H1 (cell line): ENCODE measurements at regions not wholly inside any gene's neighbourhood (a gene's known extent, or its start where the extent isn't known, plus 50 kb on each side); places are given as distances from the start of the nearest gene placed in this dataset.

Source experiments
- CTCF ChIA-PET: fragments of 300-600 bp; sonication (Branson Sonifier 250); formaldehyde crosslinking; loops from one replicate; lab custom pipeline; 2021; ENCODE audit not compliant: partially characterized antibody; lab: Charles Lee
- POLR2A ChIA-PET: fragments of 300-600 bp; sonication (Branson Sonifier 250); formaldehyde crosslinking; loops from one replicate; lab custom pipeline; 2021; ENCODE audit warnings: inconsistent platforms; ENCODE audit not compliant: partially characterized antibody; lab: Charles Lee
- DNase-seq, 2 experiments: peaks; one replicate each; pipeline versions ENCODE4 v3.0.0 to v3.0.0-alpha.2; 2010 to 2022; ENCODE audit warnings: low spot score in 2 of 2, low read depth in 1 of 2, mixed read lengths in 1 of 2
- FAIRE-seq: peaks from 2 replicates; lab custom pipeline; 2011; peaks lifted over from hg19 to GRCh38; lab: Jason Lieb, UNC
- H2AFZ ChIP-seq: 2 replicates; pipeline ENCODE4 v1.8.1; 2012; ENCODE audit warnings: low read length, inconsistent platforms
- H2AK5ac ChIP-seq: 2 replicates; pipeline ENCODE4 v1.6.1; 2013; ENCODE audit warnings: low read depth, low read length
- H2BK120ac ChIP-seq: replicated peaks from 2 replicates; pipeline ENCODE3; 2013; ENCODE audit warnings: low read depth, low read length, inconsistent platforms
- H2BK12ac ChIP-seq: 2 replicates; pipeline ENCODE4 v1.6.1; 2013; ENCODE audit warnings: low read depth, low read length
- H2BK15ac ChIP-seq: 2 replicates; pipeline ENCODE4 v1.6.1; 2013; ENCODE audit warnings: low read length
- H2BK20ac ChIP-seq: 2 replicates; pipeline ENCODE4 v1.6.1; 2013; ENCODE audit warnings: low read length
- H2BK5ac ChIP-seq: 2 replicates; pipeline ENCODE4 v1.6.1; 2013; ENCODE audit warnings: low read depth, low read length
- H3K14ac ChIP-seq: 2 replicates; pipeline ENCODE4 v1.6.1; 2013; ENCODE audit warnings: inconsistent platforms; ENCODE audit not compliant: insufficient read length
- H3K18ac ChIP-seq: 2 replicates; pipeline ENCODE4 v1.6.1; 2013; ENCODE audit warnings: low read length; ENCODE audit errors: extremely low read depth
- H3K23ac ChIP-seq: 2 replicates; pipeline ENCODE4 v1.6.1; 2013; ENCODE audit warnings: inconsistent platforms; ENCODE audit not compliant: insufficient read length
- H3K23me2 ChIP-seq: 2 replicates; pipeline ENCODE4 v1.6.1; 2013; ENCODE audit warnings: low read depth, low read length
- H3K27ac ChIP-seq: 2 replicates; pipeline ENCODE4 v1.6.1; 2011; ENCODE audit warnings: low read depth, low read length, inconsistent platforms
- H3K27me3 ChIP-seq, 4 experiments: replicated peaks in 1 of 4; 1 replicate in 1 of 4; 2 replicates in 3 of 4; pipeline versions ENCODE4 v1.6.1 to v1.8.1; 2011 to 2013; ENCODE audit warnings: low read length in 3 of 4, mild to moderate bottlenecking in 3 of 4, inconsistent platforms in 2 of 4, mixed read lengths in 2 of 4, moderate library complexity in 1 of 4; ENCODE audit not compliant: control insufficient read depth in 3 of 4, insufficient read depth in 3 of 4; ENCODE audit errors: extremely low read depth in 1 of 4
- H3K36me3 ChIP-seq, 4 experiments: 2 replicates each; pipeline versions ENCODE4 v1.6.1 to v1.8.1; 2011 to 2013; ENCODE audit warnings: mild to moderate bottlenecking in 4 of 4, low read length in 3 of 4, moderate library complexity in 2 of 4, control low read depth in 1 of 4, inconsistent platforms in 1 of 4; ENCODE audit not compliant: insufficient read depth in 4 of 4, control insufficient read depth in 2 of 4
- H3K4ac ChIP-seq: replicated peaks from 2 replicates; pipeline ENCODE3; 2013; ENCODE audit warnings: low read length, low read depth, mixed read lengths, inconsistent platforms; ENCODE audit not compliant: insufficient read length
- H3K4me1 ChIP-seq, 4 experiments: replicated peaks in 1 of 4; 1 replicate in 1 of 4; 2 replicates in 3 of 4; pipeline versions ENCODE4 v1.6.1 to v1.8.1; 2011 to 2013; ENCODE audit warnings: low read length in 3 of 4, inconsistent platforms in 2 of 4, mixed read lengths in 1 of 4; ENCODE audit not compliant: insufficient read depth in 4 of 4, control insufficient read depth in 3 of 4
- H3K4me2 ChIP-seq, 2 experiments: 2 replicates each; pipeline versions ENCODE4 v1.6.1 to v1.8.1; 2011 to 2013; ENCODE audit warnings: low read depth in 2 of 2, low read length in 2 of 2, control low read depth in 1 of 2, inconsistent platforms in 1 of 2, mild to moderate bottlenecking in 1 of 2; ENCODE audit not compliant: insufficient read depth in 1 of 2
- H3K4me3 ChIP-seq, 4 experiments: fragments of 200-600, 300-600 bp in 1 of 4; sonication (generic), shearing (Covaris generic), sonication (Bioruptor Twin) in 1 of 4; 2 replicates each; pipeline versions ENCODE4 v1.5.1 to v1.8.1; 2011 to 2016; ENCODE audit warnings: low read length in 4 of 4, low read depth in 3 of 4, control low read depth in 2 of 4, inconsistent platforms in 2 of 4, mild to moderate bottlenecking in 2 of 4, mixed read lengths in 1 of 4, moderate library complexity in 1 of 4; ENCODE audit not compliant: insufficient read depth in 2 of 4; ENCODE audit errors: extremely low read depth in 1 of 4
- H3K56ac ChIP-seq: replicated peaks from 2 replicates; pipeline ENCODE3; 2013; ENCODE audit warnings: low read depth, mild to moderate bottlenecking, mixed read lengths, low read length, inconsistent platforms; ENCODE audit not compliant: insufficient read length
- H3K79me1 ChIP-seq: 2 replicates; pipeline ENCODE4 v1.6.1; 2013; ENCODE audit warnings: low read depth, low read length, control low read depth
- H3K79me2 ChIP-seq, 2 experiments: 2 replicates each; pipeline versions ENCODE4 v1.6.1 to v1.8.1; 2012 to 2013; ENCODE audit warnings: low read length in 2 of 2, mild to moderate bottlenecking in 2 of 2, inconsistent platforms in 1 of 2; ENCODE audit not compliant: insufficient read depth in 2 of 2, control insufficient read depth in 1 of 2
- H3K9ac ChIP-seq, 4 experiments: replicated peaks in 1 of 4; 1 replicate in 1 of 4; 2 replicates in 3 of 4; pipeline versions ENCODE4 v1.6.1 to v1.8.1; 2011 to 2013; ENCODE audit warnings: low read depth in 3 of 4, low read length in 3 of 4, control low read depth in 2 of 4, mild to moderate bottlenecking in 2 of 4, moderate library complexity in 2 of 4, inconsistent platforms in 1 of 4; ENCODE audit errors: extremely low read depth in 1 of 4
- H3K9me3 ChIP-seq, 2 experiments: 2 replicates each; pipeline versions ENCODE4 v1.6.1 to v1.8.1; 2012 to 2013; ENCODE audit warnings: mild to moderate bottlenecking in 2 of 2, moderate library complexity in 2 of 2, control low read depth in 1 of 2, inconsistent platforms in 1 of 2, low read depth in 1 of 2, low read length in 1 of 2, mixed read lengths in 1 of 2; ENCODE audit not compliant: insufficient read depth in 2 of 2
- H4K20me1 ChIP-seq, 2 experiments: replicated peaks in 1 of 2; 2 replicates each; pipeline versions ENCODE3 to v1.8.1; 2011 to 2013; ENCODE audit warnings: inconsistent platforms in 2 of 2, low read length in 2 of 2, mild to moderate bottlenecking in 1 of 2; ENCODE audit not compliant: insufficient read depth in 2 of 2, control insufficient read depth in 1 of 2
- H4K5ac ChIP-seq: 2 replicates; pipeline ENCODE4 v1.6.1; 2013; ENCODE audit warnings: low read length, low read depth, mixed read lengths, inconsistent platforms; ENCODE audit not compliant: insufficient read length
- H4K8ac ChIP-seq: 2 replicates; pipeline ENCODE4 v1.8.0; 2013; ENCODE audit warnings: mild to moderate bottlenecking, moderate library complexity, low read length, inconsistent platforms; ENCODE audit not compliant: insufficient read depth; ENCODE audit errors: extremely low read depth
- H4K91ac ChIP-seq: replicated peaks from 2 replicates; pipeline ENCODE3; 2013; ENCODE audit warnings: low read length, mixed read lengths, inconsistent platforms; ENCODE audit not compliant: insufficient read length
- NRF1 ChIP-seq: IDR thresholded peaks from 2 replicates; pipeline ENCODE4 v1.6.1; 2011; ENCODE audit warnings: mild to moderate bottlenecking, low read depth, low read length, improper control_type of control experiment
- SIX5 ChIP-seq: IDR thresholded peaks from 2 replicates; pipeline ENCODE4 v1.6.1; 2011; ENCODE audit warnings: mild to moderate bottlenecking, low read depth, low read length
- WGBS, 2 experiments: shearing (Covaris generic) in 1 of 2; methylation state at CpG; one replicate each; pipeline versions ENCODE4 v1.1.6 to v1.1.7; 2013 to 2015; ENCODE audit warnings: low lambda C conversion rate in 2 of 2, mixed read lengths in 2 of 2, inconsistent platforms in 1 of 2, low coverage in 1 of 2, missing lambda C conversion rate in 1 of 2; ENCODE audit not compliant: insufficient replicate concordance in 2 of 2, insufficient coverage in 1 of 2, insufficient read length in 1 of 2; ENCODE audit errors: extremely low coverage in 1 of 2, missing lambda C conversion rate in 1 of 2; 5-methylcytosine and 5-hydroxymethylcytosine counted together

- no peak overlapping the region for H4K5ac ChIP-seq
- H3K9ac ChIP-seq, result no peak overlapping the region
- H4K91ac ChIP-seq, result no peak overlapping the region
- H2AFZ ChIP-seq, result no peak overlapping the region
- no peak overlapping the region for H3K23ac ChIP-seq
- H3K4ac ChIP-seq, result no peak overlapping the region
- FAIRE-seq (no peak), DNase-seq (peak in 1 of 2 experiments; percentile 14)
- no peak overlapping the region for H3K4me2 ChIP-seq
- no peak overlapping the region for H2BK120ac ChIP-seq
- no peaks in the 10 kb centered on the region for H3K27me3 ChIP-seq
- no peaks in the 10 kb centered on the region; a peak in 1 of 7 replicates for H3K4me1 ChIP-seq
- TF ChIP-seq NRF1 (no peak), SIX5 (no peak)
- TF ChIP-seq, all 59 proteins: peak for 0
- H3K23me2 ChIP-seq, result no peaks in the 10 kb centered on the region
- 91% methylated on average over 4 of the region's 4 CpGs; no CpG with 5 or more reads in 1 of the 2 experiments for WGBS, 2 experiments
- H2BK20ac ChIP-seq, result no peak overlapping the region
- H3K36me3 ChIP-seq, result no peaks in the 10 kb centered on the region
- no peak overlapping the region for H3K14ac ChIP-seq
- no peak overlapping the region for H4K8ac ChIP-seq
- H3K4me3 ChIP-seq, result no peak overlapping the region
- H3K27ac ChIP-seq, result no peak overlapping the region
- POLR2A ChIA-PET, result no interaction called here
- H2AK5ac ChIP-seq, result no peak overlapping the region
- H3K79me2 ChIP-seq, result no peaks in the 10 kb centered on the region
- CTCF ChIA-PET, result interaction anchor here (0.7 to 1.7 kb wide), 8 partner anchors 12 to 258 kb away, joined by 3 to 7 read pairs (median 3); no protein-coding TSS in a partner anchor
- H3K9me3 ChIP-seq, result no peaks in the 10 kb centered on the region
- no peak overlapping the region for H3K18ac ChIP-seq
- H2BK12ac ChIP-seq, result no peak overlapping the region
- no peaks in the 10 kb centered on the region for H4K20me1 ChIP-seq
- H3K79me1 ChIP-seq, result no peaks in the 10 kb centered on the region
- H2BK15ac ChIP-seq, result no peak overlapping the region
- H2BK5ac ChIP-seq, result no peak overlapping the region
- H3K56ac ChIP-seq, result no peak overlapping the region
Measured at GRCh38 chr1:30449428-30450147, 273.8 kb downstream of the MATN1 start.
